IMR-90 (cell line): ENCODE measurements at regions not wholly inside any gene's neighbourhood (a gene's known extent, or its start where the extent isn't known, plus 50 kb on each side); places are given as distances from the start of the nearest gene placed in this dataset.

Source experiments
- BHLHE40 ChIP-seq: fragments of 150-350 bp; IDR thresholded peaks from 2 replicates; pipeline ENCODE4 v1.6.1; 2016; ENCODE audit warnings: mild to moderate bottlenecking, low read depth, low read length
- CEBPB ChIP-seq: IDR thresholded peaks from 2 replicates; pipeline ENCODE4 v1.6.1; 2012; ENCODE audit warnings: low read depth, low read length, improper control_type of control experiment
- CHD1 ChIP-seq: IDR thresholded peaks from 2 replicates; pipeline ENCODE4 v1.6.1; 2012; ENCODE audit warnings: low read depth, low read length, improper control_type of control experiment
- CTCF ChIP-seq: conservative IDR thresholded peaks from 2 replicates; pipeline ENCODE4 v1.5.1; 2012; ENCODE audit warnings: mild to moderate bottlenecking, low read depth, low read length, improper control_type of control experiment
- FOS ChIP-seq: fragments of 150-350 bp; IDR thresholded peaks from 2 replicates; pipeline ENCODE4 v1.6.1; 2016; ENCODE audit warnings: low read depth, low read length
- MXI1 ChIP-seq: IDR thresholded peaks from 2 replicates; pipeline ENCODE4 v1.6.1; 2012; ENCODE audit warnings: low read depth, mild to moderate bottlenecking, low read length, moderate library complexity, borderline replicate concordance
- POLR2A ChIP-seq: IDR thresholded peaks from 2 replicates; pipeline ENCODE4 v1.6.1; 2012; ENCODE audit warnings: mild to moderate bottlenecking, low read depth, low read length
- RAD21 ChIP-seq: IDR thresholded peaks from 2 replicates; pipeline ENCODE4 v1.6.1; 2012; ENCODE audit warnings: low read length, improper control_type of control experiment
- RCOR1 ChIP-seq: IDR thresholded peaks from 2 replicates; pipeline ENCODE4 v1.6.1; 2012; ENCODE audit warnings: mild to moderate bottlenecking, low read length, improper control_type of control experiment; ENCODE audit not compliant: insufficient replicate concordance
- RFX5 ChIP-seq: IDR thresholded peaks from 2 replicates; pipeline ENCODE4 v1.8.0; 2012; ENCODE audit warnings: low read depth, mild to moderate bottlenecking, low read length, moderate library complexity
- SMC3 ChIP-seq: fragments of 150-350 bp; IDR thresholded peaks from 2 replicates; pipeline ENCODE4 v1.6.1; 2016; ENCODE audit warnings: low read depth, mild to moderate bottlenecking, antibody characterized with exemption, low read length, moderate library complexity

- no peak for TF ChIP-seq CTCF
- TF ChIP-seq RCOR1: no peak
- no peak for TF ChIP-seq CHD1
- TF ChIP-seq SMC3: no peak
- no peak for TF ChIP-seq FOS
- TF ChIP-seq POLR2A: no peak
- TF ChIP-seq RFX5: no peak
- no peak for TF ChIP-seq BHLHE40
- TF ChIP-seq MXI1: no peak
- TF ChIP-seq RAD21: no peak
- no peak for TF ChIP-seq CEBPB
These were observed 104.7 kb upstream of the PCDH15 start for GRCh38 chr10:54905578-54906192.
